HG02884 (cell line): ENCODE measurements at regions not wholly inside any gene's neighbourhood (a gene's known extent, or its start where the extent isn't known, plus 50 kb on each side); places are given as distances from the start of the nearest gene placed in this dataset.
"Not testable (repeated sequence)": the region's sequence is repeated elsewhere in the genome, so short reads cannot be mapped to it uniquely, and the experiment has no call there.

Experiments used
- ATAC-seq: cut with Tn5 transposase; IDR thresholded peaks from one replicate; pipeline ENCODE4 v1.9.1; 2021; ENCODE audit warnings: mild to moderate bottlenecking, moderate library complexity; ENCODE audit not compliant: unreplicated experiment

DNA sequence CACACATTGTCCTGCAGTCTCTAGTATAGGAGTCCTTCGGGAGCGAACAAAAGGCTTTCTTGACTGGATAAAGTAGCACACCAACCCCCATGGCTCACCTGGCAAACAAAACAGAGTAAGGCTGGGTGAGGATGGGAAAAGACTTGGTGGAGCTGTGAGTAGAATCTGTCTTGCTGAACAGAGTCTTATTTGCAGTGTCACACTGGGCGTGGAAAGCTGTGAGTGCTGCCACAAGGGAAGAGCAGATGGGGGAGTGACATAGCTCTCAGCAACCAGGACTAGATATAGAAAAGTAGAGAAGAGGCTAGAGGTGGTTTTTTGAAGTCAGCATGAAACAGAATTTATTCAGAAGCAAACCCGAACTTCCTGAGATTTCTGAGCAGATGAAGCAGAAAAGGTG lies 137.2 kb upstream of the ESX1 start:
- ATAC-seq: no peak

DNA sequence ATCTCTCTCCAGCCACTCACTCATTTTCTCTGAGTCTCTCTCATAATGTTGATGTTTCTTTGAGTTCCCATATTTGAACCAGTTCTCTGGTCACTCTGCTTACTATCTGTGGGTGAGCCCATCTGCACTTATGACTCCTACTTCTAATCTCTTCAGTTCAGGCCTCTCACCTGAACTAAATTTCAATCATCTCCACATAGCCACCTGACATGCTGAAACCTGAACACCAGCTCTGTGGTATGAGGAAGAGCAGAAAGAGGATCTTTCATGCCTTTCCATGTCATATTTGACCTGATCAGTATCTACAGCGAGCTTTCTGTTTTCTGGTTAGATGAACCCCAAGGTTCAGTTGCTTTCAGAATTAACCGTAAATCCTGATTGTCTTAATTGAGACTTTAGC lies 122.2 kb upstream of the ESX1 start:
- ATAC-seq: no peak

DNA sequence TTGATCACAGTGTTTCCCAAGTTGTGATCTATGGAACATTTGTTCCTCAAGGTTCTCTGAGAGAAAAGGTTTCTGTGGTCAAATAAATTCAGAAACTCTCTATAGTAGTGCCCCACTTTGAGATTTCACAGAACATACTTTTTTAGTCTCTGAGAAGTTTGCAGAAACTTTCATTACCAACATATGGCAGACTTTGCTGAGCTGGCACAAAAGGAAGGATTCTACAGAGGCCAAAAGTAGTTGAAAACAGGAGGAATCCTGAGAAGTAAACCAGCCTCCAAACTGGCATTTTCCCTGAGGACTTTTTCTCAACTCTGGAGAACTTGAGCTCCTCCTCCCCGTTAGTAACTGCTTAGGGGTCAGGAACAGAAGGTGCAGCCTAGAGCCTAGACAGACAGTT lies 117.8 kb upstream of the ESX1 start:
- no peak for ATAC-seq

DNA sequence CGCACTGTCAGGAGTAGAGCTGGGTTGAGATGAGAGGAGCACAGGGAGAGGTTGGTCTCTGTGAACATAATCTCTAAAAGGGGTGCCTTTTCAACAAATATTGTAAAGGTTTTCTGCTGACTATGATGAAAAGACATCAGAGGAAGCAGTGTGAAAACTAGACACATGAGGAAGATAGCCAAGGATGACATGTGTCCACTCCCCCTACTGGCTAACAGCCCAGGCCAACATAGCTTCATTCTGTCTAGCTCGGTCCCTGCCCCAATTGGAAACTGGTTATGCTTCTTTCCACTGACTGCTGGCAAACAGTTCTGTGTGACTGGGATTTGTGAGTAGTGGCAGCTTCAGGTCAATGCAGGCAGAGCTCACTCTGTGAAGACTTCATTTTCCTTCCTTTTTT lies 115.4 kb upstream of the ESX1 start:
- no peak for ATAC-seq

DNA sequence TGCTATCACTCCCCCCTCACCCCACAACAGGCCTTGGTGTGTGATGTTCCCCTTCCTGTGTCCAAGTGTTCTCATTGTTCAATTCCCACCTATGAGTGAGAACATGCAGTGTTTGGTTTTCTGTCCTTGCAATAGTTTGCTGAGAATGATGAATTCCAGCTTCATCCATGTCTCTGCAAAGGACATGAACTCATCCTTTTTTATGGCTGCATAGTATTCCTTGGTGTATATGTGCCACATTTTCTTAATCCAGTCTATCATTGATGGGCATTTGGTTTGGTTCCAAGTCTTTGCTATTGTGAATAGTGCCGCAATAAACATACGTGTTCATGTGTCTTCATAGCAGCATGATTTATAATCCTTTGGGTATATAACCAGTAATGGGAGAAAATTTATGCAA lies 106.0 kb upstream of the ESX1 start:
- not testable (repeated sequence) for ATAC-seq

DNA sequence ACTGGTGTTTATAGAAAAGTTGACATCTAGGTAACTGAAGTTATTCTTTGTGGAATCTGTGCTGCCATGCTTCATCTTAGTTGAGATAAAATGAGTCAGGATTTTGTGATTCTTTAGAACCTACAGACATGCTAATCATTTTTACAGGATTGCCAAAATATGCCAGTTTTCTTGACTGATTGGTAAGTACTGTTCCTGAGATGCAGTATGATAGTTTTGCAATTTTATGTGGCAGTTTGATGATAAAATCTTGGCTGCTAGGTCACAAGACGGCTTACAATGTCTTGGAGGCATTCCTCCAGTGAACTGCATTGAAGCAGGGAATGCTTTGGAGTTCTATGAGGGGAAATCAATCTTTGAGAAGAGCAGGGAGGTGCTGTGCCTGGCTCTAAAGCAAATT lies 104.4 kb upstream of the ESX1 start:
- no peak for ATAC-seq

DNA sequence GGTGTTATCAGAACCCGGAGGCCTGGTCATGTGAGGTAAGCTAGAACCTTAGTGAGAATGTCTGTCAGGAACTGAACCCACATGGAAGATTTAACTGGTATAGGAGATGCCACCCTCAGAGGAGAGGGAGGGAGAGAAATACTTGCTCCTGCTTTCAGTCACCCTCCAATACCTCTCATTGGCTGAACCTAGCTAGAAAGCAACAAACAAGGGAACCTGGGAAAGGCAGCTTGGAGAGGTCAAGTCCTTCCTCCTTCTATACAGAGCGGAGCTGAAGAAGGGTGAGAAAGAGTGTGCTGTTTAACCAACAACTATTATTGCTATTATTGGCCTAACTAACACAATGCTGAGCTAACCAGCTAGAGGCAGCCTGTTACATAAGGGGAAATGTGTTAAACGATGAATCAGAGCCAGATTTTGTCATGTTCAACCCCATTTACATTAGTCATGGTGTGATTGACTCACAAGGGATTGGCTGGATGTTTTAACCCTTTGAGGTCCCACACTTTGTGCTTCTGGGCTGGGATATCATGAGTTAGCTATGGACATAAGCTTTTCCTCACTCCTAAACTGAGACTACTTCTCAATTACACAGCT lies 96.5 kb upstream of the ESX1 start:
- no peak for ATAC-seq

DNA sequence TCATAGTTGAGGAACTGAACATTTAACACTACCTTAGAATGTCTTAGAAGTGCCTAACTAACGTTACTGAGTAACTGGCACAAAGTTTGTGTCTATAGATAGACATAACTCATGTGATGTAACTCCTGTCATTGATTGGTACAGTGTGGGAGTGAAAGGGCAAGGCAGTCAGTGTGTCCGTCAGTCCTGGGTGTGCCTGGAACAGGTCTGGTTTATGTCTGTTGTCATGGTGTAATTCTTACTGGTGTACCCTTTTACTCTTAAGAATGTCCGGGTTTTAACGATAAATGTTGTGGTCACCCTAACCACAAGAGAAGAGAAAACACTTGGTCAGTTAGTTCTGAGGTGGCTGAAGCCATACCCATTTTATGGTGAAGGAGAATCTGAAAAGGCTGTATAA lies 93.1 kb upstream of the ESX1 start:
- ATAC-seq: no peak

DNA sequence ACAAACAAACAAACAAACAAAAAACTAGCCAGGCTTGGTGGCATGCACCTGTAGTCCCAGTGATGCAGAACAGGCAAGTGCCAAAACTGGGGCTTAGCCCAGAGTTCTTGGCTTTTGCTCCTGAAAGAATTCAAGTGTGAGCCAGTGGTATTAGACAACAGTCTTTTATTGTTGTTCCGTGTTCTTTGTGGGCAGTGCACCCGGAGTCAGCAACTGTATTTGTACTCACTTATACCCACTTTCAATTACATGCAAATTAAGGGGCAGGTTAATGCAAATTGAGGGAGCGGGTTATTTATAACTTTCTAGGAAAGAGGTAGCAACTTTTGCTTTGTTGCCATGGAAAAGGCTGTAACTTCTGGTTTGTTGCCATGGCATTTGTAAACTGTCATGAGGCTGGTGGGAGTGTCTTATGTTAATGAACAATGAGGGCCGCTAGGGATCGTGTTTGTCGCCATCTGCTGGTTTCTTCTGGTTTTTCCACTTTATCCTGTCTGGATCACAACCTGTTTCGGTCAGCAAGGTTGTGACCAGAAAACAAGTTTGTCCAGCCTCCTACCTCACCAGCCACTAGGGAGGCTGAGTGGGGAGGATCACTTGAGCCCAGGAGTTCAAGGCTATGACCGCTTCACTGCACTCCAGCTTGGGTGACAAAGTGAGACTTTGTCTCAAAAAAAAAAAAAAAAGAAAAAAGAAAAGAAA lies 88.8 kb upstream of the ESX1 start:
- peak; percentile 93 for ATAC-seq

DNA sequence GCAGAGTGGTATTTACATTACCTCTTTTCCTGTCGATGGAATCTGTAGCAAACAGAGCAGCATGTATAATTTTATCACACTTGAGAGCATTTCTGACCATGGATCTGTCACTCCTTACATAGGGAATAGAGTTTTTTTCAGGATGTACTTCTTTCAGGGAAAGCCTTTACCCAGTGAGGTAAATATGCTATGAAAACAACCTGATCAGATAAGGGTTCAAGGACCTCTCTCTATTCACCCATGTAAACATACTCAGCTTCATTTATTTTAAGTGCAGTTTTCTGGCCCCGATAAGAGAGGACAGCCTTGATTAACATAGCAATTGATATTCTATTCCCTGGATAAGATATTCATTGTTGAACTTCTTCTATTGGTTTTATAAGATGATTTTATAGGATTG lies 87.3 kb upstream of the ESX1 start:
- no peak for ATAC-seq

DNA sequence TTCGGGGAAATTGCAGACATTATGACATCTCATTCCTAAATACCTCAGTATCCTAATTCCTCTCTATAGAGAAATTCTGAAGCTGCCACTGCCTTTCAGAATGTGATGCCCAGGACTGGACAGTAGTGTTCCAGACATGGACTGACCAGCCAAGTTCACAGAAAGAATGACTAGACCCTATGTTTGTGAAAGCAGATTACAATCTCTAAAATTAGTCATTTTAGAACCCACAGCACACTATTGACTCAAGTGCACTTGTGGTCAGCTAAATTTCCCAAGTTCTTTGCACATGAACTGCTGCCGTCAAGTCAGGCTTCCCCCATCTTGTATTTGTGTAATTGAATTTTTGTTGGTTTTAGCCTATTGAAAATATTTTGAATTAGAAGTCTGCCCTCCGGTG lies 81.0 kb upstream of the ESX1 start:
- ATAC-seq: no peak

DNA sequence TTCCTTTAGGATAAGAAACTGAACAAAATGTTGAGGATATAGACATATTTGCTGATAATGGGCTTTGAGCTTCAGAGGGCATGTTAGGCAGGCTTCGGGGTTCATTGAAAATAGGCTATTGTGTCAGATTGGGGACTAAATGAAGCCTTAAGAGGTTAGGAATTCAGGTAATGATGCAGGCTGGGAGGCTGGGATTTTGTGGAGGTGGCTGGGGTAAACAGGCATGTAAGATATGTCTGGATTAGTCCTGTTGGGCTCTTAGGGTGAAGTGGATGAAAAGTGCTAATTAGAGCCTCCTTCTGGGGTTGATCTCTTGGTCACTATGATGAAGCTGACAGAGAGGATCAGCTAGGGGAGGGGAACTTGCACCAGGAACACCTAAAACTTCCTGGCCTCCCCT lies 80.2 kb upstream of the ESX1 start:
- no peak for ATAC-seq

DNA sequence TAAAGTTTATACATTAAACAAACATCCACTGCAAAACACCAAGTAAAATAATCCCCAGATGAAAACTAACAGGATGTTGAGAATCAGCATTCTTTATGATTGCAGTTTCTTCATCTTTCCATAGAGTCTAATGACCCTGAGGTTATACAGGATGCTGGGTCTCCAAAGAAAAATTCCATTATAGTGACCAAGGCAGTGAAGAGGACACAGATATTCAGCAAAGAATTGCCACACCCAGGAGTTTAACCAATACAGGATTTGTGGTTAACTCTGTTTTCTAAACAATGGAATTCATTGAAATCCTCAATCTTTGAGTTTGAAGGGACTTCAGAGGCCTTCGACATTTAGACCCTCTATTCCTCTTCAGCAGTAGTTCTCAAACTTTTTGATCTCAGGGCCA lies 76.2 kb upstream of the ESX1 start:
- ATAC-seq: no peak

DNA sequence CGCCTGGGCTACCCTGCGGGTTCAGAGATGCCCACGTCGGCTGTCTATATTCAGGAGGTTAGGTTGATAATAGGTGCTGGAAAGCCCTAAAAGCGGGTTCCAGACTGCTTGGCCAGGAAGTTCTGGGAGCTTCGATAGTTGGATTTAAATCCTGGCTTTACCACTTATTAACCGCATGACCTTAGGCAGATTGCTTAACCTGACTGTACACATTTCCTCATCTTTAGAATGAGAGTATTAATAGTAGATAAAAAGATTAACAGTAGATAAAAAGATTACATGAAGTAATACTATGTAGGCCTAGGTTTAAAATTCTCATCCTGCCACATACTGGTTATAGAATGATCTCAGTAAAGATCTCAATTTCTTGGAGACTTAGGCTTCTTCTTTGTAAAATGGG lies 75.0 kb upstream of the ESX1 start:
- ATAC-seq: no peak

DNA sequence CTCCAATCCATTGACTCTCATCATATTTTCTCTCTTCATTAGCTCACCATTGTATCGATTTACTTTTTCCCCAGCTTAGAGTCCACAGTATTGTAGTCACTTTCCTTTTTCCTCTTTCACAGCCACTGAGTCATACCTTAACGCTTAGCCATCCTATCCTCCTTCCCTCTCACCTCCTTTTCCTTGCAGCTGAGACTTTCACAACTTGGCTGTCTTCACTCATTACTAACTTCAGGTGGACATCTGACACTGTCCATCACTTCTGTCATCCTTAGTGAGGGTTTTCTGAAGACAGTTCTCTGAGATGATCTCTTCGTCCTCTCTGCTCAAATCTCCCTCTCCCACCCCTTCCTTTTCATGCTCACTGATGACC lies 70.5 kb upstream of the ESX1 start:
- ATAC-seq: no peak

DNA sequence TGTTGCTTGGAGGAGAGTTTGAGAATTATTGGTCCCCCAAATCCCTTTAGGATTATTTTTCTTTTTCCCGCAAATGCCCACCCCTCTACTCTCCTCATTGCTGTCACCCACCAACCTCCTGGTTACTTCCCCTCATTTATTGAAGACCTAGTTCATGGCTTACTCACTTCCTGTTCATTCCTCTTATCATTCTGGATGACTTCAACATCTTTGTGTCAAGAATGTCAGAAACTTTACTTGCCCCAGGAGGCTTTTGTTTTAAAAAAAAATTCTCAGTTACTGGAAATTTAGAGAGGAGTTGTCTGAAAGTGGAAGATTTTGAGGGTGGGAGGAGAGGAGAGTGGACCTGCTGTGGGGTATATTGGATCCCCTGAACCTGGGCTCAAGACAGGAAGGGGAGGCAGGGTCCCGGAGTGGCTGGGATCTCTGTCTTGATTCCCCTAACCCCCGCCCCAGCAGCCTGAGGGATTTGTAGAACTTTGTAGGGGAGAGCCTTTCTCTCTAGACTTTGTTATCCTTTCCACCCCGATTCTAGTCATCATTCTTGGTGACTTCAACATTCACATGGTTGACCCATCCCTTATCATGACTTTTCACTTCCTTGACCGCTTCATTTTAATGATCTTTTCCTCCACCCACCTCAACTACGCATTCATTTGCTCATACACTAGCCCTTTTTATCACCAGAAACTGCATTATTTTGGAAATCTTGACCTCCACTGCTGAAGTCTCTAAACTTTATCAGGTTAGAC lies 69.9 kb upstream of the ESX1 start:
- no peak for ATAC-seq

DNA sequence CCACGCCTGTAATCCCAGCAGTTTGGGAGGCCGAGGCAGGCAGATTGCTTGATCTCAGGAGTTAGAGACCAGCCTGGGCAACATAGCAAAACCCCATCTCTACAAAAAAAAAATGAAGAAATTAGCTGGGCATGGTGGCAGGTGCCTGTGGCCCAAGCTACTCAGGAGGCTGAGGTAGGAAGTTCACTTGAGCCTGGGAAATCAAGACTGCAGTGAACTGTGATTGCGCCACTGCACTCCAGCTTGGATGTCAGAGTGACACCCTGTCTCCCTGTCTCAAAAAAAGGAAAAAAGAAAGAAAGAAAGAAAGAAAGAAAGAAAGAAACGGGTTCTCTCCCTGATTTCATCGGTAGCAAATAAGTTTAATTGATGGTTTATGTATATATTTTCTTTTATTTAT lies 64.6 kb upstream of the ESX1 start:
- ATAC-seq: no peak

DNA sequence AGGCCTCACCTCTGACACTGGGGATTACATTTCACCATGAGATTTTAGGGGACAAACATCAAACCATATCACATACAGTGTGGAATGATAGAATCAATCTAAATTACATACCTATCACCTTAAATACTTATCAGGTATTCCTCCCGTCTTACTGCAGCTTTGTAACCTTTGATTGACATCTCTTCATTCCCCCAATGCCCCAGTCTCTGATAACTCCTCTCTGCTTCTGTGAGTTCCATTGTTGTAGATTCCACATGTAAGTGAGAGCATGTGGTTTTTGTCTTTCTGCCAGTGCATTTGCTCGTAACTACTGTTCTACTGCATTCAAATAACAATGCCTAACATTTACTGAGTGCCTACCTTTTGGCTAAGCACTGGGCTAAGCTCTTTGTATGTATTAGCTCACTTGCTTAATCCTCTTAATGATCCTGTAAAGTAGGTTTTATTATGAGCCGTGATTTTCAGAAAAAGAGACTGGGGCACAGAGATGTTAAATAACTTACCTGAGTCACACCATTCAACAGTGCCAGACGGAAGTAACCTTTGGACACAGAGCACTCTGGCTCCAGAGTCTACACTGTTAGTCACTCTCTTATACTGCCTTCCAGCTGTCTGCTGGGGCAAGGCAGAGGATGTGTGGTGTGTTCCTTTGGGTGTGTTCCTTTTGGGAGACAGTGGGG lies 63.7 kb upstream of the ESX1 start:
- ATAC-seq: no peak

DNA sequence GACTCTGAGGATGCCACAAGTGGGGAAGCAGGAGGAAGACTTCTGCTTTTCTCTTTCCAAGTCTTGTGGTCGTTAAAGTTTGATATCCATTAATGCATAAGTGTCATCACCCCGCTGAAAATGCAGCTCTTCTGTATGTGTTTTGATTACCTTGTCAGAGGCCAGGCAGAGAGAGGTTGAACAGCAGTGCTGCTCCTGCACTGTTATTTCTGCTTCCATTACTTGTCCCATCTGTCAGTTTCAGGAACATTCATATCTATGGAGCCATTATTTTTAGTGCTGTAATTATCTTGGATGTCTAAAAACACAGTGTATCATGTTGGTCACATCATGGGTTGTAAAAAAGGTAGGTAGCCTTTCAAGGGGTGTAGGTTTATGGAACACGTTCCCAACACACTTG lies 62.0 kb upstream of the ESX1 start:
- ATAC-seq: no peak

DNA sequence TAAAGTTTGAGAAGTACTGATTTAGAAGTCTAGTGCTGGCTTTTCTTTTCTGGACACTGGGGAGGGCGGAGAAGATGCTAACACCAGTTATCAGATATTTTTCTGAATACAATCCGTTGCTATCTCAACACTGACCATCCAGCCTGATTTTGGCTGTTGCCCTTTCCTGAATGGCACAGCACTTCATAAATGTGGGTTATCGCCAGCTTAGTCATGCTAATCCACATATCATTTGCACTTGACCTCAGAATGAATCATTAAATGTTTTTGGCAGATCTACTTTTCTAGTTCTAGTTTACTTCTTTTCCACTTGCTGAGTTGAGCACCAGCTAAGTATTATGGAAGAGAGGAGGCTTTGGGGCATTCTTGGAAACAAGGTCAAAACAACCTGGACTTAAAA lies 60.8 kb upstream of the ESX1 start:
- ATAC-seq: no peak

DNA sequence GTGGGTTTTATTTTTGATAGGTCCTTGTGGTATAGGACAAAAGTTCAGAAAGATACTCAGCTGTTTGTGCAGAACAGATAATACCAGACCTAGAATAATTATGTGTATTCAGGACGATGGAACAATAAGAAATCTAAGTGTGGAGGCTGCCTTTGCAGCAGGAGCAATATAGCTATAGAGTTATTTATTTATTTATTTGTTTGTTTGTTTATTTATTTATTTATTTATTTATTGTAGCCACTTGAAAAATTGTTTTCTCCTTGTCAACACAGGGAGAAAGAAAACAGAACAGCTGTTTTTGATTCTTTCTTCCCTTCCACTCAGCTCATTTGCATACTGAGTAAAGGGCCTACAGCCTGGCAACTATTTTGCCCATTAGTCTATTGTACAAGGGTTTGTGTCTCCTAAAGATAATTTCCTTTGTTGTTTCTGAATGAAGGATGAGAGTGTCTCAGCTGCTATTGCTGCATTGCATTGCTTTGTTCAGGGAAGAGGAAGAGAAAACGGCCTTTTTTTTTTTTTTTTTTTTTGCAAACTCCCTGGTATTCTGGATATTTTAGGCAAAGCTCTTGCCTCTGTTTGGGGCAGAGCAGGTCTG lies 56.0 kb upstream of the ESX1 start:
- no peak for ATAC-seq

DNA sequence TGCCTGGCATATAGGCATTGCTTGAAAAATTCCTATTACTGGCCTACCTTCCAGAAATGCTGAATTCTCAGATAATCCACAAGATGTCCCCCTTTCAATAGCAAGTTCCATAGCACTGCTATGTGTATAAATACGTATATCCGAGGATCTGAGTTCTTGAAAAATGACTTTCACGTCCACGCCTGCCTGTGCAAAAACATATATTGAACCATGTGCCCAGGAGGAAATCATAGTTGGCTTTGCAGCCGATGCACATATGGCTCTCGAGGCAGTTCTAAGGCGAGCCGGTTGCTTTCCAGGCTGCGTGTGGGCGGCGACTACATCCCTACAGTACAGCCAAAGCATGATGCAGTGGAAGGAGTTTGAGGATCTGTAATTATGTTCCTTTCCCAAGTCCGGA lies 55.4 kb upstream of the ESX1 start:
- no peak for ATAC-seq
